ENCODE measurements at regions not wholly inside any gene's neighbourhood (a gene's known extent, or its start where the extent isn't known, plus 50 kb on each side); places are given as distances from the start of the nearest gene placed in this dataset.

GRCh38 chr13:30027569-30028455, 177.4 kb upstream of the UBL3 start:
- Mint-ChIP-seq H3K27me3 (no peaks in the 10 kb centered on the region), H3K4me3 (no peak overlapping the region), H3K36me3 (no peaks in the 10 kb centered on the region), H3K4me1 (no peaks in the 10 kb centered on the region), H3K27ac (peak overlapping the region in 1 of 3 donors; percentile 5), H3K9me3 (peaks cover 0 to 3% (median 0%) of the 10 kb centered on the region in 7 donors)
- no peaks in the 10 kb centered on the region for H3K27me3 ChIP-seq (ENCODE audit: control insufficient read depth, insufficient read depth, low read length)
- no peak overlapping the region for H3K27ac ChIP-seq (ENCODE audit: insufficient read depth, low read length, poor library complexity, severe bottlenecking)
- no peak overlapping the region for H3K4me3 ChIP-seq (ENCODE audit: low read depth, low read length)
- DNase-seq, result no peak
- ATAC-seq (ENCODE audit: low read depth in 2 of 2), result no peak
- H3K36me3 ChIP-seq (ENCODE audit: control insufficient read depth, insufficient read depth, low read length), result no peaks in the 10 kb centered on the region
- no peaks in the 10 kb centered on the region for H3K4me1 ChIP-seq (ENCODE audit: control insufficient read depth, insufficient read depth, low read length, poor library complexity, severe bottlenecking)
- no peaks in the 10 kb centered on the region for H3K9me3 ChIP-seq (ENCODE audit: control insufficient read depth in 2 of 2, low read length in 2 of 2)

GRCh38 chr13:30026909-30027308, 176.5 kb upstream of the UBL3 start:
- H3K9me3 Mint-ChIP-seq, result peaks cover 0 to 3% (median 0%) of the 10 kb centered on the region in 7 donors
- no peak for DNase-seq

GRCh38 chr13:30026093-30026492, 175.7 kb upstream of the UBL3 start:
- H3K27me3 ChIP-seq (ENCODE audit: control insufficient read depth, insufficient read depth, low read length), result no peaks in the 10 kb centered on the region
- no peaks in the 10 kb centered on the region for H3K4me1 Mint-ChIP-seq
- no peaks in the 10 kb centered on the region for H3K36me3 Mint-ChIP-seq
- DNase-seq (no peak), ATAC-seq (ENCODE audit: low read depth in 2 of 2) (no peak)
- H3K4me1 ChIP-seq (ENCODE audit: control insufficient read depth, insufficient read depth, low read length, poor library complexity, severe bottlenecking), result no peaks in the 10 kb centered on the region
- no peaks in the 10 kb centered on the region for H3K36me3 ChIP-seq (ENCODE audit: control insufficient read depth, insufficient read depth, low read length)
- no peak overlapping the region for H3K27ac Mint-ChIP-seq
- H3K4me3 Mint-ChIP-seq, result no peak overlapping the region
- no peak overlapping the region for H3K4me3 ChIP-seq (ENCODE audit: low read depth, low read length)
- no peak overlapping the region for H3K27ac ChIP-seq (ENCODE audit: insufficient read depth, low read length, poor library complexity, severe bottlenecking)
- H3K27me3 Mint-ChIP-seq, result no peaks in the 10 kb centered on the region
- no peaks in the 10 kb centered on the region for H3K9me3 ChIP-seq (ENCODE audit: control insufficient read depth in 2 of 2, low read length in 2 of 2)
- H3K9me3 Mint-ChIP-seq, result peaks cover 0 to 3% (median 0%) of the 10 kb centered on the region in 7 donors

More at GRCh38 chr13:30026909-30027308, 176.5 kb upstream of the UBL3 start:
- no peaks in the 10 kb centered on the region for H3K9me3 ChIP-seq (ENCODE audit: control insufficient read depth in 2 of 2, low read length in 2 of 2)
- H3K4me1 ChIP-seq (ENCODE audit: control insufficient read depth, insufficient read depth, low read length, poor library complexity, severe bottlenecking), result no peaks in the 10 kb centered on the region
- H3K27me3 ChIP-seq (ENCODE audit: control insufficient read depth, insufficient read depth, low read length), result no peaks in the 10 kb centered on the region
- ATAC-seq (ENCODE audit: low read depth in 2 of 2), result no peak
- H3K27ac Mint-ChIP-seq, result no peak overlapping the region
- H3K36me3 Mint-ChIP-seq, result no peaks in the 10 kb centered on the region
- H3K4me3 ChIP-seq (ENCODE audit: low read depth, low read length), result no peak overlapping the region
- no peaks in the 10 kb centered on the region for H3K36me3 ChIP-seq (ENCODE audit: control insufficient read depth, insufficient read depth, low read length)
- H3K27ac ChIP-seq (ENCODE audit: insufficient read depth, low read length, poor library complexity, severe bottlenecking), result no peak overlapping the region
- no peaks in the 10 kb centered on the region for H3K27me3 Mint-ChIP-seq
- no peak overlapping the region for H3K4me3 Mint-ChIP-seq
- no peaks in the 10 kb centered on the region for H3K4me1 Mint-ChIP-seq

- no peaks in the 10 kb centered on the region for H3K36me3 ChIP-seq (ENCODE audit: control insufficient read depth, insufficient read depth, low read length)
- H3K4me3 ChIP-seq (ENCODE audit: low read depth, low read length), result no peak overlapping the region
- Mint-ChIP-seq H3K4me3 (no peak overlapping the region), H3K9me3 (peaks cover 0 to 4% (median 0%) of the 10 kb centered on the region in 7 donors), H3K27ac (no peak overlapping the region), H3K27me3 (no peaks in the 10 kb centered on the region), H3K4me1 (no peaks in the 10 kb centered on the region), H3K36me3 (no peaks in the 10 kb centered on the region)
- no peak overlapping the region for H3K27ac ChIP-seq (ENCODE audit: insufficient read depth, low read length, poor library complexity, severe bottlenecking)
- no peaks in the 10 kb centered on the region for H3K9me3 ChIP-seq (ENCODE audit: control insufficient read depth in 2 of 2, low read length in 2 of 2)
- H3K27me3 ChIP-seq (ENCODE audit: control insufficient read depth, insufficient read depth, low read length), result no peaks in the 10 kb centered on the region
- H3K4me1 ChIP-seq (ENCODE audit: control insufficient read depth, insufficient read depth, low read length, poor library complexity, severe bottlenecking), result no peaks in the 10 kb centered on the region
- DNase-seq, result no peak
- ATAC-seq (ENCODE audit: low read depth in 2 of 2), result no peak
Measured at GRCh38 chr13:30025351-30025750, 174.9 kb upstream of the UBL3 start.

GRCh38 chr13:30024125-30024865, 173.9 kb upstream of the UBL3 start:
- ATAC-seq (ENCODE audit: low read depth in 2 of 2), result no peak
- peaks cover 0 to 4% (median 0%) of the 10 kb centered on the region in 7 donors for H3K9me3 Mint-ChIP-seq
- H3K4me3 Mint-ChIP-seq, result no peak overlapping the region

GRCh38 chr13:30023196-30023895, 172.9 kb upstream of the UBL3 start:
- no peak for DNase-seq
- Mint-ChIP-seq H3K4me3 (no peak overlapping the region), H3K36me3 (no peaks in the 10 kb centered on the region), H3K27ac (peak overlapping the region in 1 of 3 donors; percentile 90), H3K9me3 (peaks cover 0 to 4% (median 0%) of the 10 kb centered on the region in 7 donors), H3K27me3 (no peaks in the 10 kb centered on the region), H3K4me1 (no peaks in the 10 kb centered on the region)
- no peak overlapping the region for H3K27ac ChIP-seq (ENCODE audit: insufficient read depth, low read length, poor library complexity, severe bottlenecking)
- no peaks in the 10 kb centered on the region for H3K4me1 ChIP-seq (ENCODE audit: control insufficient read depth, insufficient read depth, low read length, poor library complexity, severe bottlenecking)
- no peaks in the 10 kb centered on the region for H3K27me3 ChIP-seq (ENCODE audit: control insufficient read depth, insufficient read depth, low read length)
- H3K4me3 ChIP-seq (ENCODE audit: low read depth, low read length), result no peak overlapping the region
- no peaks in the 10 kb centered on the region for H3K9me3 ChIP-seq (ENCODE audit: control insufficient read depth in 2 of 2, low read length in 2 of 2)
- no peaks in the 10 kb centered on the region for H3K36me3 ChIP-seq (ENCODE audit: control insufficient read depth, insufficient read depth, low read length)
- no peak for ATAC-seq (ENCODE audit: low read depth in 2 of 2)

More at GRCh38 chr13:30024125-30024865, 173.9 kb upstream of the UBL3 start:
- Histone ChIP-seq H3K36me3 (ENCODE audit: control insufficient read depth, insufficient read depth, low read length) (no peaks in the 10 kb centered on the region), H3K4me3 (ENCODE audit: low read depth, low read length) (no peak overlapping the region), H3K9me3 (ENCODE audit: control insufficient read depth in 2 of 2, low read length in 2 of 2) (no peaks in the 10 kb centered on the region), H3K27ac (ENCODE audit: insufficient read depth, low read length, poor library complexity, severe bottlenecking) (no peak overlapping the region), H3K27me3 (ENCODE audit: control insufficient read depth, insufficient read depth, low read length) (no peaks in the 10 kb centered on the region), H3K4me1 (ENCODE audit: control insufficient read depth, insufficient read depth, low read length, poor library complexity, severe bottlenecking) (no peaks in the 10 kb centered on the region)
- H3K4me1 Mint-ChIP-seq, result no peaks in the 10 kb centered on the region
- no peak for DNase-seq
- no peaks in the 10 kb centered on the region for H3K27me3 Mint-ChIP-seq
- H3K27ac Mint-ChIP-seq, result no peak overlapping the region
- H3K36me3 Mint-ChIP-seq, result no peaks in the 10 kb centered on the region

GRCh38 chr13:30022796-30023195, 172.4 kb upstream of the UBL3 start:
- Histone ChIP-seq H3K4me1 (ENCODE audit: control insufficient read depth, insufficient read depth, low read length, poor library complexity, severe bottlenecking) (no peaks in the 10 kb centered on the region), H3K27me3 (ENCODE audit: control insufficient read depth, insufficient read depth, low read length) (no peaks in the 10 kb centered on the region), H3K36me3 (ENCODE audit: control insufficient read depth, insufficient read depth, low read length) (no peaks in the 10 kb centered on the region), H3K27ac (ENCODE audit: insufficient read depth, low read length, poor library complexity, severe bottlenecking) (no peak overlapping the region), H3K9me3 (ENCODE audit: control insufficient read depth in 2 of 2, low read length in 2 of 2) (no peaks in the 10 kb centered on the region), H3K4me3 (ENCODE audit: low read depth, low read length) (no peak overlapping the region)
- H3K27me3 Mint-ChIP-seq, result no peaks in the 10 kb centered on the region
- no peak for ATAC-seq (ENCODE audit: low read depth in 2 of 2)
- no peaks in the 10 kb centered on the region for H3K4me1 Mint-ChIP-seq
- peak overlapping the region in 1 of 3 donors; percentile 90 for H3K27ac Mint-ChIP-seq
- H3K36me3 Mint-ChIP-seq, result no peaks in the 10 kb centered on the region
- H3K4me3 Mint-ChIP-seq, result no peak overlapping the region
- H3K9me3 Mint-ChIP-seq, result peaks cover 0 to 4% (median 0%) of the 10 kb centered on the region in 7 donors
- DNase-seq, result no peak

Measured in CD4-positive, CD25-positive, alpha-beta regulatory T cell (primary cell).